Activated CD8-positive, alpha-beta memory T cell treated with anti-CD3 and anti-CD28 coated beads, Interleukin-2, amount 50 U/mL, for 4 hours (primary cell): ENCODE measurements at regions not wholly inside any gene's neighbourhood (a gene's known extent, or its start where the extent isn't known, plus 50 kb on each side); places are given as distances from the start of the nearest gene placed in this dataset.
"Not testable (repeated sequence)": the region's sequence is repeated elsewhere in the genome, so short reads cannot be mapped to it uniquely, and the experiment has no call there.

Experiments
- DNase-seq: peaks from one replicate; pipeline ENCODE4 v3.0.0-alpha.2; 2020

DNA sequence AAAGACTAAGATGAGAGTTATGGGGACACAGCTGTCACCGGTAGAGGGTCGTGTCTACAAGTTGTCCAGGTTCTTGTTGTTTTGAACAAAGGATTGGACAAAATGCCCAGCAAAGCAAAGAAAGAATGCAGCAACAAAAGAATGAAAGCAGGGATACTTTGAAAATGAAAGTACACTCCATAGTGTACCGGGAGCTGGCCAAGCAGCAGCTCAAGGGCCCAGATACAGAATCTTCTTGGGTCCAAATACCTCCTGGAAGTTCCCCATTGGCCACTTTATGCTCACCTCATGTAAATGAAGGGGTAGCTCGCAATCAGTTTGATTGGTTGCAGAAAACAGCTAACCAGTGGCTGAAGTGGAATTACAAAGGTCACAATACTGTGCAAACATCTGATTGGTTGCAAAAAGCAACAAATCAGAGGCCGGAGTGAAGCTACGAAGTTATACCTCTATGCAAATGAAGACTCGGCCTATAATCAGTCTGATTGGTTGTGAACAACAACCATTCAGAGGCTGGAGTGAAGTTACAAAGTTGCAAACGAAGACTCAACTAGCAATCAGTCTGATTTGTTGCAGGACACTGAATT is 474.9 kb upstream of the TMEFF2 start:
- no peak for DNase-seq

DNA sequence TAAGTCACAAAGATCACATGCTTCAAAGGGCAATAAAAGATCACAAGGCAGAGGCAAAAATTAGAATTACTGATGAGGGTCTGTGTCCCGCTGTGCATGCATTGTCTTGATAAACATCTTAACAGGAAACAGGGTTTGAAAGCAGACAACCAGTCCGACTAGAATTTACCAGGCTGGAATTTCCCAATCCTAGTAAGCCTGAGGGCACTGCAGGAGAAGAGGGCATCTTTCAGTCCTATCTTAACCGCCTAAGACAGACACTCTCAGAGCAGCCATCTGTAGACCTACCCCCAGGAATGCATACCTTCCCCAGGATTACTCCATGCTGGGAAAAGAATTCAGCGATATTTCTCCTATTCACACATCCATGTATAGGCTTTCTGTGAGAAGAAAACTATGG is 465.8 kb upstream of the TMEFF2 start:
- not testable (repeated sequence) for DNase-seq

DNA sequence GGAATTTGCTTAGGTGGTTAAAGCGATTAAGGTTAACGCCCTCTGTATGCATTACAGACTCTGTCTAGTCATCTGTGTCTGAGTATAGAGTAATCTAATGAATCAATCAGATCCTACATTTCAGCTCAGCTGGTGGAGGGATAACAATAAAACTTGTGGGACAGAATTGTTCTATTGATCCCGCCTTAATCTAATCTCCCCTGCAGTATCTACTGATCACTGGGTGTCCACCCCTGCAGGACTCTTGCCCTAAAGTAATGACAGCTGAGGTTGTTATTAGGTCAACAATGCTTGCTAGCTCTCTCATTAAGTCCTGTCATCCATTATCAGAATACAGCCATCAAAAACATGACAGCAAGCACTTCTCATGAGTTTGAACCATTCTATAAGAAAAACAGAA is 462.6 kb upstream of the TMEFF2 start:
- no peak for DNase-seq

DNA sequence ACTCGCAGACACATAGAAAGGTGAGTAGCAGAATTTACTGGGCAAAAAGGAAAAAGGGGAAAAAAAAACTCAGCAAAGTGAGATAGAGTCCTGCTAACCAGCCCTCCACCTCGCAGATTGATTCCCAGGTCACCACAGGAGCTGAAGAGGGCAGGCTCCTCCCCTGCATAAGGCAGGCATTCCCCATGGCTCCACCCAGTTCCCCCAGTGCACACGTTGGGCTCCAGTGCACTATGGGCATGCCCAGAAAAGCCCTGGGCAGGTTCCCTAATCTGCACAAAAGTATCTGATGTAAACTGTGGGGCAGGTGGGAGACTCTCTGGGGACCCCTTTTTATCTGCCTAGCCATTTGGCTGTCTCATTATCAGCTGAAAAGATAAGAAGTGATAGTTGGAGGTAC is 461.2 kb upstream of the TMEFF2 start:
- DNase-seq, result no peak

DNA sequence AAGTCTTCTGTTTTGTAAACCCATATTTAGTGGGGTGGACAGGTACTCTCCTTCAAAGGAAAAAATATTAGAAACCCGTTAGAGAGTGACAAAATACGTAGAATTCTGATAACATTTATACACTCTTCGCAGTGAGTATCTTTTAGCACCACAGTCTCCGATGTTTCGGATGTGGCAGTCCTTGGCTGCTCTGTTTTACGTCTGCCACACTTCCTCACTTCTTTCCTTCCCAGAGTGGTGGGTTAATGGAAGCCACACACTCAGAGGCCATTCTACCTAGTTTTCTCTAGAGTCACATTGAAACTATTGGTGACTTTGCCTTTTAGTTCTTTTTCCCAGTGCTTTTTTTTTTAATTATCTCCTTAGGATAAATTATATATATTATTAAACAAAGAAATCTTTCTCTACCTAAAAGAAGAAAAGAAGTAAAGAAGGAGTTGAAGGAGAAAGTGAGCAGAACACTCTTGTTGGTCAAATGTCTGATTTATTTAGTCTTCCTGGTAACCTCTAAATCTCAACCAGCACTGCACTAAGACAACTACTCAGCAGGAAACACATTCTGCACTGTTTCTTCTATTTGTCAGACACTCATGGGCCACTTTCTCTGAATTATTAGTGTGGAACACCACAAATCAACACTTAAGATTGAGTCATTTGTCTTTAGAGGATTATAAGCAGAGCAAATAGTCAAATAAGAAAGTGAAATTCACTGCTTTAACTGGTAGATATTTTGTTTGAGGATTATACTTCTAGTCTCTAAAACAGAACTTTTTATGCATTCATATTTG is 451.3 kb upstream of the TMEFF2 start:
- DNase-seq, result no peak

DNA sequence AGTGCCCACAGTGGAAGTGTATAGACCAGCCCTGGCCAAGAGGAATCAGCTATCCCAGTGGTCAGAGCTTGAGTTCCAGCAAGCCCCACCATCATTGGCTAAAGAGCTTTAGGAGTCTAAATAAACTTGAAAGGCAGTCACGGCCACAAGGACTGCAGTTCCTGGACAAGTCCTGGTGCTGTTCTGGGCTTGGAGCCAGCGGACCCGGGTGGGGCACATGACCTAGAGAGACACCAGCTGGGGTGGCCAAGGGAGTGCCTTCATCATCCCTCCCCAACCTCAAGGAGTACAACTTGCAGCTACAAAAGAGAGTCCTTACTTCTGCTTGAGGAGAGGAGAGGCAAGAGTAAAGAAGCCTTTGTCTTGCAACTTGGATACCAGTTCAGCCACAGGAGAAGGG is 439.8 kb upstream of the TMEFF2 start:
- no peak for DNase-seq

DNA sequence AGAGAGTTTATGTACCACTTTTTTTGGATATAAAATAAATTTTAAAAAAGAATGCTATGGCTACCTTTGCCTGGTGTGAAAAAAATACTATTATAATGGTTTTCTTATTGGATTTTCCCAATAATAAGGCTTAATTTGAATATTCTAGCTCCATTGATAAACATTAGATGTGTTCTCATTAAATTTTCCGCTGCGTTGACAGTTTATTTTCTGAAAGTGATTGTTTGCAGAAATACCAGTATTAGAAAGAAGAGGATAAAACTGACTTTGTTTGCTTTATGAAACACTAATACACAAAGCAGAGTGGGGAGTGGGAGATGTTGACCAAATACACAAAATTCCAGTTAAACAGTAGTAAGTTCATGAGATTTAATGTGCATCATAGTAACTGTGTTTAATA is 433.3 kb upstream of the TMEFF2 start:
- no peak for DNase-seq

DNA sequence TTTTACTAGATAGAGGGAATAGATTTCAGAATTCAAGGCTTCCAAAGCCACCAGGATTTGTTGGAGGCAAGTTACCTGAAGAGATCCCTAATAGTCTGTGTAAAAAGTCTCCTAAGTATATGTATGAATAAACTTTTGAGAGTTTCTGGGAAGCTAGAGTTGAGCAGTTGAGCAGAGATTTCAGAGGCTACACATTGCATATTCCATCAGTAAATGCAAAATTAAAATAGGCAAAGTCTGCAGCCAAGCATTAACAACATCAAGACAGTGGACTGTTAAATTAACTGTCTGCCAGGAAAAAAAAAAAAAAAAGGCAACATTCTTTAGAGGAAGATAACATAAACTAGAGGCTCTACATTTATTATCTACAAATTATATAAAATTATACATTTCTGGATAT is 420.4 kb upstream of the TMEFF2 start:
- DNase-seq, result no peak

DNA sequence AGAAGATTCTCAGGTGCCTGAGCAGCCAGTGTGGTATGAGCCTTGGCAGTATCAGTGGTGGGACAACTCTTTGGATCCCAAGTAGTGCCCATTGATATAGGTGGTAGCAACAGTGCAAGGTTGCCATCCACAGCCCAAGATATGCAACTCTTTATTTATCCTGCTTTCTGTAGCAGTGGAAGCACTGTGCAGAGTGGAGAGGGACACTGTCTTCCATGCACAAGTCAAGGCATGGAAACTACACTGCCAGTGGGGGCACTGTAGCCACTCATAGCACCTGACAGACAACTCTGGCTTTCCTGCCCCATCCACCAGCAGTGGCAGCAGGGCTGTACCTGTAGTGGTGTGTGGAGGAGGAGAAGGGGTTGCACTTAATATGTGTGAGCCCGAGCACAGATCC is 409.6 kb upstream of the TMEFF2 start:
- no peak for DNase-seq

DNA sequence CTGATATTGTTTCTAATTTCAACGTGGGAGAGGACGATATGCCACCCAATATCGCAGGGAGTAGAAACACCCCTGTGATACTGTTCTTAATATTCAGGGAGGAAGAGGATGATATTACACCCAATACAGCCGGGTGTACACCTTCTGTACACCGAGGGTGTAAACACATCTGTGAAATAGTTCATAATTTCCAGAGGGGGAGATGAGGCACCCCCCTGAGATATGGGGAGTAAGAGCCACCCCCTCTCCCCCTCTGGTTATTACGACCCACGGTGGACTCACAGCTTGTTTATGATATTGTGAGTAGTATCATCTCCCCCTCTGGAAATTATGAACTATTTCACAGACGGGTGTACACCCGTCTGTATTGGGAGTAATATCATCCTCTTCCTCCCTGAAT is 403.9 kb upstream of the TMEFF2 start:
- not testable (repeated sequence) for DNase-seq

DNA sequence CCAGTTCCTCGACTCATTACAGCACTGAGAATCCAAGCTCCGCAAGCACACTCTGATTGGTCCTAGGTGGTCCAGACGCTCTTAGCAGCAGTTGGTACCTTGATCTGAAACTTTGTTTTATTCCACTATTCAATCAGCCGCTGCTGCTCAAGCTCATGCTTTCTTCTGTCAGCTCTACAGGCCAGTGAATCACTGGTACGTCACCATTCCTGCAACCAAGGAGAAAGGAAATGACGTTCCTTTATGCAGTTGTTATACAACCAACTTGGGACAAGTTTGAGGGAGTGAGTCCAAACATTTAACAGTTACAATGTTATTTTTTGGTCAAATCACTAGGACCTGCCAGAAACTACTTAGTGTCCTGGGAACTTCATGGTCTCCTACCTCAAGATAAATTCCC is 398.8 kb upstream of the TMEFF2 start:
- DNase-seq, result no peak

DNA sequence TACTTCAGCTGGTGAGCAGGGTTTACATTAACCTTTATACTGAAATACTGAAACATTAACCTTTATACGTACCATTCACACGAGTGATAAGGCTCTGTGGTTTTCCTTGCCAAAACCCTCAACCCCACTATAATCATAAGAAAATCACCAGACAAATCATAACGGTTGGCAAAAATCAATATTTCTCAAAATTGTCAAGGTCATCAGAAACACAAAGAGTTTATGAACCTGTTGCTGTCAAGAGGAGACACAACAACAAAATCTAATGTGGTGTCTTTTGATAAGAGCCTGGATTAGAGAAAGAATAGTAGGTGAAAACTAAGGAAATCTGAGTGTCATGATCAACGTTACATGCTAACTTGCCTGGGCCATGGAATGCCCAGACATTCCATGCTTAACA is 396.9 kb upstream of the TMEFF2 start:
- no peak for DNase-seq

DNA sequence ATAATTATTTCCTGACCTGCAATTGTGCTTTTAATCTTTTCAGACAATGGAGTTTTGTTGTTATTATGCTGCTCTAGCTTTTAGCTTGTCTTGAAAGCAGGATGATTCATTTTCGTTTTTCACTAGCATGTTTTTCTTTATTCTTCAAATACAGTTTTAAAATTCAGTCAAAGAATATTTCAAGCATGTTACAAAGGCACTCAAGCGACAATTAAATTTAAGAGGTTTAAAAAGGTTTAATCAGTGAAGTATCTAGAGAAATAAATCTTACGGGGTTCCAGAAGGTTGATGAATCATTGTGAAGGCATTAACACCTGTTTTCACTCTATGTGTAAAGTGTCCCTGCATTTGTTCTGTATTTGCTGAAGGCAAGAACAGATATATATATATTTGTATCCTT is 390.7 kb upstream of the TMEFF2 start:
- DNase-seq, result no peak

DNA sequence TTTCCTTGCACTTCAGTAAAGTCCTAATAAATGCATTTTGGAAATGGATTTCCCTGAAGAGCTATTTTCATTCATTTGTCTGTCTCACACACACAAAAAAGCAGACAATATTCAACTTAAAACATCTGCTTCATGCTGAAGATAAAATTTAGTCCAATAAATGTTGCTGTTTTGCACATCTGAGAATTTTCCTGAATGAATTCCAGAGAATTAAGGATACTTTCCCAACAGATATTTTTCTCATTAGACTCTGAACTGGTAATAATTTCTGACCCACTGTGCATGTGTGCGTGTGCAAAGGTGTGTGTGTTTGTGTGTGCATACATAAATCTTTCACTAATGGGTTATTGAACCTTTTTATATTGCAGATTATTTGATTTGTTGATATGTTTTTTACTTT is 390.2 kb upstream of the TMEFF2 start:
- no peak for DNase-seq

DNA sequence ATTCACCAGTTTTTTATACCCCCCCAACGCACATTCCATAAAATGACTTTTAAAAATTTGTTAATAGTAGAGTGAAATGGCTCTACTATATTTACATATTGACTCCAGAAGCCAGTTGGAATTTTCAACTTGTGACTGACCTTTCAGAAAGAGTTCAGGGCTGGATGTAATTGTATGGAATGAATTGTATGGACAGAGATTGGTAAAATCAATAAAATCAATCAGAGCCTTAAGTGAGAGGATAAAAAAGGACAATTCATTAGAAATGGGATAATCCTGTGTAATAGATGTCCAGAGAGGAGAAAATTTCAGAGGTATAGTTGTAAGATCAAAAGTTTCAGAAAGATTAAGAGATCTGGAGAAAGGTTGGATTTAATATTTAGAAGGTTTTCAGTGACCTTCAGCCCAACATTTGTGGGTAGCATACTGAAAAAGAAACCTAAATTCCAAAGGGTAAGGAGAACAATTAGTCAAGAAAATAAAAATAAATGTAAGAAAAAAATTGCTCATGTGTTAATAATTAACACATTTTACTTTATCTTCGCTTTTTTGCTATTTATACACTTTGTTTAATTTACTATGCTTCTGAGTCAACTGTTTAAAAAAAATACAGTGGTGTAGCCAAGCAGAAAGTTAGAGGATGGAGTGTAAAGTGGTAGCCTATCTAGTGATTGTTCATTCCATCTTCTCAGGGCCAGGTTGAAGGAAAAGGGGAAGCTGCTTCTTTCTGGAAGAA is 385.4 kb upstream of the TMEFF2 start:
- DNase-seq, result no peak

DNA sequence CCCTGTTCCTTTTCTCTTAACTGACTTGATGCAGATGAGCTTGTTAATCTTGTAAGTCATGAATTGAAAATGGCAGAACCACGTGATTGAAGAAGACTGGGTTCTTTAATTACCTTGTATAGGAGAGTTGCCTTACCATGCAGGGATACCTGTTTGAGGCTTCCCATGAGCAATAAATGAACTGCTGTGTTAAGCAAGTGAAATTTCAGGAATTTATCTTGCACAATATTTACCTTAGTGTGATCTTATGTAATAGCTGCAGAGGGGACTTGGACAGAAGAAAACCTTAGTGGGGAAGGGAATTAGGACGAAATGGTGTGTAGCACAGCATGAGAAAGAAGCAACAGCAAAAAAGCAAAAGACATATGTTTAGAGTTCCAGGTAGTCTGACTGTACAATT is 384.0 kb upstream of the TMEFF2 start:
- DNase-seq, result no peak

DNA sequence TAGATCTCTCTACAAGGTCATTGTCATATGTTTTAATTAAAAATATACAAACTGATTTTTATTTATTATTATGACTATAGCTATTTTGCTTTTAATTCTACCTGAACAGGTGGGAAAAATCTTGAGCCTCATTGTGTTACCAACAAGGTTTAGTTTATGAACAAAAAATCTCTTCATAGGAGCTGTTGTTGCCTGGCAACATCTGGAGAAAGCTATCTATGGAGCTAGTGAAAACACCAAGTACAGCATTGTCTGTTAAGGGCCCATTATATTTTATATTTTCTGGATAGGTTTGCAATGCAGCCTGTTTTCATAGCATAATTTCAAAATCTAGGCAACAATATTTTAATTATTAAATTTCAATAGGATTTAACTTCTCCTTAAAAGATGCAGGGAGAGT is 383.0 kb upstream of the TMEFF2 start:
- DNase-seq, result no peak

DNA sequence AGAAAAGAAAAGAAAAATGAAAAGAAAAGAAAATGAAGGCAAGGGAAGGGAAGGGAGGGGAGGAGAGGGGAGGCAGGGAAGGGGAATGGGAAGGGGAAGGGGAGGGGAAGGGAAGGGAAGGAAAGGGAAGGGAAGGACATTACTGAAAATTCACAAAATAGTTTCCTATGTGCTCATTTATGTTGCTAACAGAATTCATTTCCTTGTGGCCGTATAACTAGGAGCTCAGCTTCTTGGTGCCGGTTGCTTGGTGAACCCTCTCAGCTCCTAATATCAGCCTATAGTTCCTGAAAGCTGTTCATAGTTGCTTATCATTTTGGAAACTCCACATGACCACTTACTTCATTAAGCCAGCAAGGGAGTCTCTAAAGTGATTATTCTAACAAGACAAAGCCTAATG is 379.8 kb upstream of the TMEFF2 start:
- no peak for DNase-seq

DNA sequence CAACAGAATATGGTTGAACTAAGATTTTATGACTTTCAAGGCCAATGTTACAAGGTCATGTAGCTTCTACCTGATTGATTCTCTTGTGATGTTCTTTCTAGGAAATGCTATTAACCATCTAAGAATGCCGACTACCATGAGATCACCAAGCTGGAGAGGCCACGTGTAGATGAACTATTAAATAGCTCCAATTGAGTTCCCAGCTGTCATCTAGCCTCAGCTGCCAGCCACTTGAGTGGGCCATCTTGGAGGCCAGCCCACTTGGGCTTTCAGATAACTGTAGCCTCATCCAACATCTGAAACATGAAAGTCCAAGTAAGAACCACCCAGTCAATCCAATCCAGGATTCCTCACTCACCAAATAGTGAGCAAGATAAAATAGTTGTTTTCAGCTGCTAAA is 376.9 kb upstream of the TMEFF2 start:
- no peak for DNase-seq

DNA sequence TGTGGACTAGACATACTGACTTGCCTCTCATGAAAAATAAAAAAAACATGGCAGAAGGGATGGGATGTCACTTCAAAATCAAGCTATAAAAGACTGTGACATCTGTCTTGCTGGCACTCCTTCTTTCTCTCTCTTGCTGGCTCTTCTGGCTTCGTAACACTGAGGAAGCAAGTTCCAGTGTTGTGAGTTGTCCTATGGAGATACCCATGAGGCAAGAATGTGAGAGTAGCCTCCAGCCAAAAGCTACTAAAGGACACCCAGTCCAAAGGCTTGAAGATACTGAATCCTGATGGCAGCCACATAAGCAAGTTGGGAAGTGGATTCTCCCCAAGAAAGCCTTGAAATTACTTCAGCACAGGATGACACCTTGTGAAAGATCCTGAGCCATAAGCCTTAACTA is 376.1 kb upstream of the TMEFF2 start:
- no peak for DNase-seq

DNA sequence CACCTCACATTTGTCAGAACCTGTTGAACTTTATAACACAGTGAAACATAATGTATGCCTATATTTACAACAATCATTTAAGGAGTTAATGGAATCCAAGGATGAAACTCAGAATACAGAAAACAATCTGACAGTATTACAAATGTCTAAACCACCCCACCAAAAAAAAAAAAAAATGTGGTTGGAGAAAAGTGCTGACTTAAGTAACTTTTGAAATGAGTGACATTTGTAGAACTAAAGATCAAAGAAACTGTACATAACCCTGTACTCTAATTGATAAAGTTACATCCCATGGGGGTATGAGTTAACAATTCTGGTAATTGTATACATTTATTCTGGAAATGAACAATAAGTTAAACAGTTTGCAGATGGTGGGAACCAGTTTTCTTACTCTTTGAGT is 372.1 kb upstream of the TMEFF2 start:
- DNase-seq, result no peak

DNA sequence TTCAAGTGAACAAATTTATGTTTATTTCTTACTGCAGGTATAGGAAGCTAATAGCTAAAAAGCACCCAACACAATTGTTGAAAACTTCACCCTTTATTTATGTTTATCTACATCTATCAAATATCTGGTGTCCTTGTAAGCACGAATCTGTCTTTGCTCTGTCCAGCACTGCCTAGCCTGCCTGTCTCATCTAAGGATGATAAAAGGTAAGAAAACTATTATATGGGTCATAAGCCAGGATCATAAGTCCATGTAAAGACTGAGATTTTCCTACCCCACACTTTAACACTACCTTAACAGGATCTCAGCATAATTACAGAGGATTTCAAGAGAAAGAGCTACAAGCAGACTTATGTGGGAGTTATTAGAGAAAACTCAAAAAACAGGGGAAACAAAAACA is 365.6 kb upstream of the TMEFF2 start:
- DNase-seq, result no peak

DNA sequence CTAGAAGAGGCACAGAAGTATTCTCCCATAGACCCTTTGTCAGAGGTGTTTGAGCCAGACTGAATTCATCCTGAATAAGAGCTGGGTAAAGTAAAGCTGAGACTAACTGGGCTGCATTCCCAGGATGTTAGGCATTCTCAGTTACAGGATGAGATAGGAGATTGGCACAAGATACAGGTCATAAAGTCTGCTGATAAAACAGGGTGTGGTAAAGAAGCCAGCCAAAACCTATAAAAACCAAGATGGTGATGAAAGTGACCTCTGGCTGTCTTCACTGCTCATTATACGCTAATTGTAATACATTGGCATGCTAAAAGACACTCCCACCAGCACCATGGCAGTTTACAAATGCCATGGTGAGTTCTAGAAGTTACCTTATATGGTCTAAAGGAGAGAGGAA is 364.9 kb upstream of the TMEFF2 start:
- no peak for DNase-seq

DNA sequence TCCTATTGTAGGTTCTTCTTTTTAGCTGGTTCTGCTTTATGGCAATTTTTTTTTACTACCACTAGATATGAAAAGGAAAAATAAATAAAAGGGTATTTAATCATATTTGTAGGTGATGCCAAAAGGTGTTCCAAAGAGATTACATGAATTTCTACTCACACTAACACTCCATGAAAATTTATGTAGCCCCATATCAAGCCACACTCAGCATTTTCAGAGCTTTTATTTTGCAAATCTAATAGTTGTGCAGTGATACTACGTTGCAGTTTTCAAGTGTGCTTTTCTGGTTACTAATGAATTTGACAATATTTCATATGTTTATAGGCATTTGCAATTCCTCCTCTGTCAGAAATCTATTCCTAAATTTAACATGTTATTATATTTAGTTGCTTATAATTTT is 363.9 kb upstream of the TMEFF2 start:
- no peak for DNase-seq
